Stimulated activated CD4-positive, alpha-beta T cell treated with anti-CD3 and anti-CD28 coated beads, Interleukin-15, amount 100 ng/mL, for 24 hours (primary cell): ENCODE measurements at regions not wholly inside any gene's neighbourhood (a gene's known extent, or its start where the extent isn't known, plus 50 kb on each side); places are given as distances from the start of the nearest gene placed in this dataset.
"Not testable (repeated sequence)": the region's sequence is repeated elsewhere in the genome, so short reads cannot be mapped to it uniquely, and the experiment has no call there.

ENCODE experiments used
- DNase-seq: peaks from one replicate; pipeline ENCODE4 v3.0.0-alpha.2; 2020

DNA sequence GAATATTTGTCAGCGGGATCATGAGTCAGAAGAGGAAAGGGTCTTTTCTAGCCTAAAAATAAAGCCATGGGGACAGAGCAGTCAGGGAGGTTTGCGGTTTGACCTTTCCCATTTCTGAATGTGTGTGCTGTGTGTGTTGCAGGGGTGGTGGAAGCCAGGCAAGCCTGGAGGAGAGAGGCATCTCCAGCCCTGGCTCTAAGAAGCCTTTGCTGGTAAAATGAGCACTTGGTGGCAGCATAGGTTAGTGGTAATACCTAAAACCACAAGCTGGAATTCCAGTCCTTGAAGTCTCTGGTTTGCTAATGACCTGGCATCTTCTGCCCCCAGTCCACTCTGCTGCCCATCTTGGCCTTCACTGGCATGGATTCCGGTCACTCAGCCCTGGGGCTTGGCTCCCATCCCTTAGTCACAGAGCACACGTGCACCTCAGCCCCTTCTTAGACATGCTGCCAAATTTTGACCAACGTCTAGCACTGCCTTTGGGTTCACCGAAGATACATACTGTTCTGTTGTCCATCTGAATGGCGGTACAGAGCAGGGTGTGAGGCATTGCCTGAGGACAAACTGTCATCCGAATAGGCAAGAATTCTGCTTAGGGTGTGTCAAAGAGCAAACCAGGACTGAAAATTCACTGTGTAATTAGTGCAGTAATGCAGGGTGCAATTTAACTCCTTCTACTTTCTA is 52.7 kb downstream of the KCNA5 start:
- no peak for DNase-seq

GRCh38 chr12:5097786-5098185 is 54.1 kb downstream of the KCNA5 start:
- DNase-seq: no peak

GRCh38 chr12:5099136-5099535 is 55.5 kb downstream of the KCNA5 start:
- DNase-seq: no peak

DNA sequence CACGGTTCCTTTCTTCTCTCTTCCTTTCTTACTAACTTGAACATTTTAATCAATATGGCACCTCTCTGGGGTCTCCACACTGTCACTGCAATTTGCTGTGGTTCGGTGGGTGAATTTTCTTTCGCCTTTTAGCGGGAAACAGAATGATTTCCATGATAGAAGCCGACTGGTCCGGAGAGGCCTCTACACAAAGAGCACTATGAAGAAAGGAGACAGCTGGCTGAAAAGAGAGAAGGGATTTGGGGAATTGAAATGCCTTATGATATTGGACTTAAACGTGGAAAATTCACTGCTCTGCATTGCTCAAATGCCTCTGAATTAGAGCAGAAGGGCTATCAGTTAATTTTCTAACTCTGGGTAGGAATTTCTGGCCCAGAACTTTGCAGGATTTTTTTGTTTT is 55.9 kb downstream of the KCNA5 start:
- no peak for DNase-seq

DNA sequence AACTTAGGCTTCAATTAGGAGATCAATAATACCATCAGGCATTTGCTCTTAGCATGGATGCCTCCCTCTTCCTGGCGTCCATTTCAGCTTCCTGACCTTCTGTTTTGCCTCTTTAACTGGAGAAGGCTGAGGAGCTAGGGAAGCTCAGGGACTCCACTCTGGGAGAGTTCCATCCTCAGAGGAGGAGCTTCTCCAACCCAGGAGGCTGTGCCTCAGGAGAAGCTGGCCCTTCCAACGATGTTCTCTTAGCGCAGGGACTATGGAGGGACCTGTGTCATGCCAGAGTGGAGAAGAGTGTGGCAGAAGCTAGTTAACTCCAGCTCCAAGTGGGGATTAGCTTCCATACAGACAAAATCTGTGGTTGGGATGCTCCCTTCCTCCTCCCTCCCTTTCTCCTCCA is 58.0 kb downstream of the KCNA5 start:
- no peak for DNase-seq

DNA sequence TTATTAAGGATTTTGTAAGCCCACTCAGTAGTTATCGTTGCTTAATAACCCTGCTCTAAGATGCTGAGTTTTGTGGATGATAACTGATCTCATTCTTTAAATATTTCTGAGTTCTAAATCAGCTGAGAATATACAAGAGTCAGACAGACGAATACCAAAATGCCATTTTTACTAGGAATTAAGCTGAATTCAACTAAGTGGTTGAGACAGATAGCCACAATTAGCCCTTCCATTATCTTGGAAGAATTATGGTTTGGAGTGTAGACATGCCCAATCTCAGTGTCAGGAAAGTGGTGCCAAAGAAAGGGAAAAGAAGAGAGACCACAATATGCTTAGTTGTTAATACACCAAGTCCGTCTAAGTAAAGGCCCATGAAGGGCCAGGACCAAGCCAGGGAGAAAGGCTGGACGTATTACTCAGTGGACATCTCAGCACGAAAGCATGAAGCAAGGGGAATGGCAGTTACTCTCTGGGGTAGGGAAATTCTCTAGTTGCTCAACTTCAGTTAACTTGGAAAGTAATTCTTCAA is 58.6 kb downstream of the KCNA5 start:
- no peak for DNase-seq

GRCh38 chr12:5102806-5103205 is 59.1 kb downstream of the KCNA5 start:
- no peak for DNase-seq

DNA sequence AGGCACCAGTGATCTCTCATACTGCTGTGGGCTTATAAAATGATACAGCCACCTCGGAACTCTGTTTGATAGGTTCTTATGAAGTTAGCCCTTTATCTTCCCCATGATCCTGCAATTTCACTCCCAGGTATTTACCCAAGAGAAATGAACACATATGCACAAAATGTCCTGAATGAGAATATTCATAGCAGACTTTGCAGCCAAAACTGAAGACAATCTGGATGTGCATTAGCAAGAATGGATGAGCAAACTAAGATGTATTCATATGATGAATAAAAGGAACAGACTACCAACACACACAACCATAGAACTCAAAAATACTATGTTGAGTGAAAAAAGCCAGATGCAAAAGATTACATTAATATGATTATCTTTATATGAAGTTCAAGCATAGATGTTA is 66.7 kb downstream of the KCNA5 start:
- DNase-seq: no peak

- DNase-seq: no peak
Measured at GRCh38 chr12:5114436-5114835, 70.8 kb downstream of the KCNA5 start.

DNA sequence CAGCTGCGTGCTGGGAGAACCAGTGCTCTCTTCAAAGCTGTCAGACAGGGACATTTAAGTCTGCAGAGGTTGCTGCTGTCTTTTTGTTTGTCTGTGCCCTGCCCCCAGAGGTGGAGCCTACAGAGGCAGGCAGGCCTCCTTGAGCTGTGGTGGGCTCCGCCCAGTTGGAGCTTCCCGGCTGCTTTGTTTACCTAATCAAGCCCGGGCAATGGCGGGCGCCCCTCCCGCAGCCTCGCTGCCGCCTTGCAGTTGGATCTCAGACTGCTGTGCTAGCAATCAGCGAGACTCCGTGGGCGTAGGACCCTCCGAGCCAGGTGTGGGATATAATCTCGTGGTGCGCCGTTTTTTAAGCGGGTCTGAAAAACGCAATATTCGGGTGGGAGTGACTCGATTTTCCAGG is 78.1 kb downstream of the KCNA5 start:
- not testable (repeated sequence) for DNase-seq

DNA sequence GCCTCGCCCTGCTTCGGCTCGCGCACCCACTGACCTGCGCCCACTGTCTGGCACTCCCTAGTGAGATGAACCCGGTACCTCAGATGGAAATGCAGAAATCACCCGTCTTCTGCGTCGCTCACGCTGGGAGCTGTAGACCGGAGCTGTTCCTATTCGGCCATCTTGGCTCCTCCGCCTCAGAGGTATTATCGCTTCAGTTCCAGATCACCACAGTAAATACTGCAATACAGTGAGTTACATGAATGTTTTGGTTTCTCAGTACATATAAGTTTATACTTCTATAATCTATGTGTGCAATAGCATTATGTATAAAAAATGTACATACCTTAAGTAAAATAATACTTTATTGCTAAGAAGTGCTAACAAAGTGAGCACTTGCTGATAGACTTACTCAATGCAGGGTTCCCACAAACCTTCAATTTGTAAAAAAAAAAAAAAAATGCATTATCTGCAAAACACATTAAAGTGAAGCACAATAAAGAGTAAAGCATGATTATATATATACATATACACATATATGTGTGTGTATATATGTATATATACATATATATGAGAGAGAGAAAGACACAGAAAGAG is 78.7 kb downstream of the KCNA5 start:
- DNase-seq: not testable (repeated sequence)

DNA sequence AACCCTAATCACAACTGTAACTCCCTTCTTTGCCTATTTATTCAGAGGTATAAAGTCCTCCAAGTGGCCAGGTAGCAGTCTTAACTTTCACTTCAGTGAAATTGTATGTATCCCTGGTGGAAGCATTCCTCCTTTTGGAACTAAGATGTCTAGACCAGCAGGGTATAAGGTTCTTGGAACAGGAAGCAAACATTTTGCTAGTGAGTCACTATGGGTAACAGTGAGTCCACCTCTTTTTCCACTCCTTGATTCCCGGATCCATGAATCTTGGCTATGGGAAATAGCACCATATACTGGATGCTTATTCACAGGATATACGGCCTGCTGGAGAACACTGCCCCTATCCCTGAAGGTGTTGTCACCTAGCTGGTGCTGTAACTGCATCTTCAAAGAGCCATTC is 80.2 kb downstream of the KCNA5 start:
- DNase-seq: no peak

GRCh38 chr12:5124401-5124800 is 80.7 kb downstream of the KCNA5 start:
- DNase-seq: no peak

DNA sequence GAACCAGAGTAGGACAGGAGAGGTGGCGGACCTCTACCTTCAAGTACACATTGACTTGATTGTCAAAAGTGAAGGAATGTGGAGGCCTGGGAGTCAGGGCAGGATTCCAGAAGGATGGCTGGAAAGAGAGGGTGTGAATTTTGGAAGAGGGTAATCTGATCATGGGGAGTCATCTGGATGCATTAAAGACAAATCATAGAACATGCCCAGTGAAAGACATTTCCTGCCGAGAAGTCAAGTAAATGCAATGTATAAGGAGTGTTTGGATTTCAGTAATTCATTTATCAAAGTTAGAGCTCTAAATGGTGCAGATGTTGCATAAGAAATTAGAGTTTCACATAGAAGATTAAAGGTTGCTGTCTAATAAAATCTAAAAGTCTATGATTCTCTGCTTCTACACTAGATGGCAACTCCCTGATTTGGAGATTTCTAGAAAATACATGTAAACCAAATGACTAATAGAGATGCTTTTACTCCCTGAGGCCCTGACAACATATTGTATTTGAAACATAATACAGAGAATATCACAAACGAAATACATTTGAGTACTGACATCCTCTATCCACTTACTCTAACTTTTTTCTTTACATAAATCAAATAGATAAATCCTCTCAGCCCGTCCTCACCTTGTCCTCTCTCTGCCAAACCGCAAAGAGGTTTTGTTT is 91.3 kb downstream of the KCNA5 start:
- no peak for DNase-seq

GRCh38 chr12:5138256-5138655 is 94.6 kb downstream of the KCNA5 start:
- no peak for DNase-seq

DNA sequence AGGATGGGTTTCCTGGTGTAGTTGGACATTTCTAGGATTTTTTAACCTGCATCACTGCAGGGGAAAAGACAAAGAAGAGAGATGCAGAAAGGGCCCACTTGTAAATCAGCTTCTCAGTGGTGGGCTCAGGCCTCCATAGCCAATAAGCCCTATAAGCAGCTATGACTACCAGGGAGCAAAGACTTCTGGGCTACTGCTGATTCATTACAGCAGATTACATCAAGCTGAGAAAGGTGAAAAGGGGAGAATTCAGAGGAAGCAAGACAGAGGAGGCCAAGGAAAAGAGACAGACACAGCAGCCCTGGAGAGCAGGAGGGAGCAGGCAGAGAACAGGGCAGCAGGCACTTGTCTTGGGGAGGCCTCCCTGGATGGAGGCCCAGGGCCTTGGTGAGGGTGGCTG is 95.2 kb downstream of the KCNA5 start:
- DNase-seq: no peak

DNA sequence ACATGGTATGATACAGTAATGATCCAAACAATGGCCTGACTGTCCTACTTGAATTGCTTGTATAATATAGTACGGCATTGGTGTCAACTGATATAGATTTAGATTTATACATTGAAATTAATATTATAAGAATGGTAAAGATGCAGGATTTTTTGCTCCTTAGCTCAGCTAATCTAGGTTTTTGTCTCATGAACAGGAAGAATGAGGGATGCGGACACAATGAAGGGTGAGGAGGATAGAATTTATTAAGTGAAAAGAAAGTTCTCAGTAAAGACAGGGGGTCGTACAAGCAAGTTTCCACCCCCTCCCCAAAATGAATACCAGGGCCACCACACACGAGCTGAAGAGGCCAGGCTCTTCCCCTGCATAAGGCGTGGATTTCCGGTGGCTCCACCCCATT is 96.1 kb downstream of the KCNA5 start:
- no peak for DNase-seq

GRCh38 chr12:5140190-5140589 is 96.5 kb downstream of the KCNA5 start:
- no peak for DNase-seq

DNA sequence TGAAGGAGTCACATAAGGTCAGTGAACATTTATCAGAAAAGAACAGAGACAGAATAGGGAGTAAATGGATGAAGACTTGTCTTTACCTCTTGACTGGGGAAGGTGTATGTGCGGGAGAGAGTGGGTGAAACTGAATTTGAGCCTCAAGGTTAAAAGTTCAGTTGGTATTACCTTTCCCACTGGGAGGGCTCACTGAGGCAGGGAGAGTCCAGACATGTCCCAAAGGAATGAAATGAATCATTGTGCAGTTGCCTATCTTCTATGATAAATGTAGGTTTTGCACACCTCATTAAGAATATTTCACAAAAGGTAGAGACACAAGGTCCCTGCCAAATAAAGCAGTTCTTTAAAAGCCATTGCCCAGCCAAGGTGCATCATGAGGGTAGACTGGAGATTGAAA is 105.2 kb downstream of the KCNA5 start:
- DNase-seq: no peak

DNA sequence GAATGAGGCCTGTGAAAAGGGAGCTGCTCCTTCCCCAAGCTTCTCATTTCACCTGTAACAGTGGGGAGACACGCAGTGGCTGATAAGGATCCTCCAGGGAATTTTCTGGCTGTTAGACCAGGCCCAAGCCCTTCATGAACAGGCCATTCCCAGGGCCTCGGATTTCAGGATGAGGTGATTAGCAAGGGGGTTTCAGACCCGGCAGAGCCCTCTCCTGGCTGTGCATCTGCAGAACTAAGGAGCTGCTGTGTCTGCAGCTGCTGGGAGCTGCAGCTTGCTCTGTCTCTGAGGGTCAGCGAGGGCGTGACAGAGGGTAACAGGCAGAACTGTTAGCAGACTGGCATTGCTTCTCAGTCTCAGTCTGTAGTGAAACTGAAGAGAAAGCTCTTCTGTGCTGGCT is 110.4 kb downstream of the KCNA5 start:
- no peak for DNase-seq

DNA sequence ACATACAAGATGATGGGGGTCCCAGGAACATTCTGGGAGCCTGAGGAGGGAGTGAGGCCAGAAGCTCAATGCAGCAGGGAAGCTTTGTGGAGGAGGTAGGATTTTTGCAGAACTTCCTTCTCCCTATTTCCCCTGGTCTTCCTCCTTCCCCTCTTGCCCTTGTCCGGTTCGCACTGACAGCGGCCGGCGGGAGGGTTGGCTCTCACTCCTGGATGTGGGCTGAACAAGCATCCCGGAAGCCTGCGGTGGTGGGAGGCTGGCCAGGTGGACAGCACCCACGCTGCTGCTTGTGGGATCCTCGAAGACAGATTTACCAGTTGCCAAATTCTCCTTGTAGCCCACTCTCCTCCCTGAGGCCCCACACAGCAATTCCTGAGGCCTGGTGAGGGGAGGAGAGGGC is 112.2 kb downstream of the KCNA5 start:
- DNase-seq: no peak

GRCh38 chr12:5160827-5161226 is 117.1 kb downstream of the KCNA5 start:
- no peak for DNase-seq

GRCh38 chr12:5163661-5164060 is 120.0 kb downstream of the KCNA5 start:
- DNase-seq: no peak

- DNase-seq: no peak
Measured at GRCh38 chr12:5165296-5165970, 121.8 kb downstream of the KCNA5 start.
